ENCODE measurements at regions not wholly inside any gene's neighbourhood (a gene's known extent, or its start where the extent isn't known, plus 50 kb on each side); places are given as distances from the start of the nearest gene placed in this dataset.

- TF ChIP-seq CTCF (IDR thresholded peaks at IDR 0.05) = no peak
- WGBS, 2 donors = 24 to 31% methylated on average over 2 of the region's 2 CpGs
- Histone ChIP-seq H3K4me1 (peaks cover 0 to 26% (median 9%) of the 10 kb centered on the region in 9 donors), H3K27me3 (no peaks in the 10 kb centered on the region), H3K9me3 (no peaks in the 10 kb centered on the region), H3K36me3 (no peaks in the 10 kb centered on the region), H3K27ac (no peak overlapping the region), H3K4me3 (no peak overlapping the region)
- DNase-seq (no peak), ATAC-seq (peak in 3 of 8 donors; percentile 22 to 44 (median 27))
- intact Hi-C loops (cut with DNase I) = no loop called here
These were observed 93.0 kb upstream of the LPP start for GRCh38 chr3:188060840-188061544.

GRCh38 chr3:188062216-188062615 lies 91.7 kb upstream of the LPP start:
- 78 to 85% methylated on average over 2 of the region's 2 CpGs for WGBS, 2 donors
- Histone ChIP-seq H3K9me3 (no peaks in the 10 kb centered on the region), H3K27ac (no peak overlapping the region), H3K4me1 (peaks cover 0 to 26% (median 9%) of the 10 kb centered on the region in 9 donors), H3K36me3 (no peaks in the 10 kb centered on the region), H3K27me3 (no peaks in the 10 kb centered on the region), H3K4me3 (no peak overlapping the region)
- no peak for ATAC-seq
- DNase-seq = no peak
- TF ChIP-seq CTCF (IDR thresholded peaks at IDR 0.05) = no peak
- intact Hi-C loops (cut with DNase I) = no loop called here

GRCh38 chr3:188064831-188065493 lies 89.0 kb upstream of the LPP start:
- 78 to 79% methylated on average over 4 of the region's 4 CpGs for WGBS, 2 donors
- TF ChIP-seq CTCF (IDR thresholded peaks at IDR 0.05) = no peak
- ATAC-seq (peak in 1 of 8 donors; percentile 25), DNase-seq (no peak)
- H3K27me3 ChIP-seq = no peaks in the 10 kb centered on the region
- intact Hi-C loops (cut with DNase I) = no loop called here
- H3K27ac ChIP-seq = no peak overlapping the region
- no peaks in the 10 kb centered on the region for H3K9me3 ChIP-seq
- no peaks in the 10 kb centered on the region for H3K36me3 ChIP-seq
- H3K4me3 ChIP-seq = no peak overlapping the region
- peaks cover 0 to 26% (median 10%) of the 10 kb centered on the region in 9 donors for H3K4me1 ChIP-seq

- no peak overlapping the region for H3K4me3 ChIP-seq
- no peak for DNase-seq
- H3K9me3 ChIP-seq = no peaks in the 10 kb centered on the region
- H3K27ac ChIP-seq = no peak overlapping the region
- no peaks in the 10 kb centered on the region for H3K36me3 ChIP-seq
- intact Hi-C loops (cut with DNase I) = no loop called here
- H3K27me3 ChIP-seq = no peaks in the 10 kb centered on the region
- ATAC-seq = no peak
- 94% methylated on average over 5 of the region's 5 CpGs for WGBS, 2 donors
- H3K4me1 ChIP-seq = peaks cover 0 to 15% (median 8%) of the 10 kb centered on the region in 9 donors
- TF ChIP-seq CTCF (IDR thresholded peaks at IDR 0.05) = no peak
These were observed 87.8 kb upstream of the LPP start for GRCh38 chr3:188066141-188066540.
